ENCODE measurements at regions not wholly inside any gene's neighbourhood (a gene's known extent, or its start where the extent isn't known, plus 50 kb on each side); places are given as distances from the start of the nearest gene placed in this dataset.

- Histone ChIP-seq H3K4me1 (ENCODE audit: control insufficient read depth in 2 of 2, insufficient read depth in 2 of 2, low read length in 2 of 2) (no peaks in the 10 kb centered on the region), H3K4me3 (ENCODE audit: control extremely low read depth in 1 of 5, extremely low read depth in 1 of 5, insufficient read depth in 1 of 5, low read depth in 2 of 5, low read length in 4 of 5) (no peak overlapping the region), H3K79me2 (ENCODE audit: control insufficient read depth, insufficient read depth, low read length) (no peaks in the 10 kb centered on the region), H2AFZ (ENCODE audit: insufficient read depth, low read depth, low read length, poor library complexity, severe bottlenecking) (no peak overlapping the region), H3K9ac (ENCODE audit: low read length) (no peak overlapping the region), H3K4me2 (replicated peaks; ENCODE audit: low read depth, low read length, poor library complexity, severe bottlenecking) (no peak overlapping the region), H3K9me3 (ENCODE audit: control extremely low read depth in 1 of 3, control insufficient read depth in 2 of 3, insufficient read depth in 1 of 3, low read length in 2 of 3) (peaks cover 0 to 2% (median 0%) of the 10 kb centered on the region in 3 donors), H4K20me1 (ENCODE audit: control insufficient read depth, insufficient read depth, low read length, poor library complexity, severe bottlenecking) (no peaks in the 10 kb centered on the region), H3K27me3 (replicated peaks in 1 of 4; ENCODE audit: control extremely low read depth in 1 of 4, control insufficient read depth in 3 of 4, insufficient read depth in 4 of 4, low read length in 3 of 4) (peaks cover 0 to 12% (median 0%) of the 10 kb centered on the region in 4 experiments), H3K27ac (ENCODE audit: low read length in 2 of 2) (no peak overlapping the region), H3K36me3 (replicated peaks in 1 of 2; ENCODE audit: control extremely low read depth in 1 of 2, control insufficient read depth in 1 of 2, extremely low read depth in 1 of 2, insufficient read depth in 2 of 2, low read length in 1 of 2) (no peaks in the 10 kb centered on the region)
- POLR2A ChIA-PET, result no interaction called here
- Mint-ChIP-seq H3K9me3 (ENCODE audit: insufficient read depth) (no peaks in the 10 kb centered on the region), H3K4me1 (no peaks in the 10 kb centered on the region), H3K27me3 (peaks cover 31% of the 10 kb centered on the region), H3K27ac (no peak overlapping the region), H3K4me3 (no peak overlapping the region)
- intact Hi-C loops (cut with micrococcal nuclease), result no loop called here
- CTCF ChIA-PET, result no interaction called here
- DNase-seq, result no peak
- 100% methylated on average over 1 of the region's 1 CpG for WGBS (ENCODE audit: insufficient coverage)
- TF ChIP-seq CTCF (IDR thresholded peaks at IDR 0.05), result no peak
- TF ChIP-seq EZH2 (IDR thresholded peaks at IDR 0.05; ENCODE audit: borderline replicate concordance, insufficient read depth, low read depth, low read length, poor library complexity, severe bottlenecking), result no peak
- no peak for ATAC-seq (ENCODE audit: low read depth)
These were observed 144.2 kb upstream of the FAM241A start for GRCh38 chr4:112001041-112001440.

GRCh38 chr4:112002248-112002661 is 143.0 kb upstream of the FAM241A start:
- Histone ChIP-seq H3K27ac (ENCODE audit: low read length in 2 of 2) (no peak overlapping the region), H3K79me2 (ENCODE audit: control insufficient read depth, insufficient read depth, low read length) (no peaks in the 10 kb centered on the region), H3K27me3 (replicated peaks in 1 of 4; ENCODE audit: control extremely low read depth in 1 of 4, control insufficient read depth in 3 of 4, insufficient read depth in 4 of 4, low read length in 3 of 4) (peaks cover 0 to 3% (median 0%) of the 10 kb centered on the region in 4 experiments), H3K9ac (ENCODE audit: low read length) (no peak overlapping the region), H2AFZ (ENCODE audit: insufficient read depth, low read depth, low read length, poor library complexity, severe bottlenecking) (no peak overlapping the region), H4K20me1 (ENCODE audit: control insufficient read depth, insufficient read depth, low read length, poor library complexity, severe bottlenecking) (no peaks in the 10 kb centered on the region), H3K4me3 (ENCODE audit: control extremely low read depth in 1 of 5, extremely low read depth in 1 of 5, insufficient read depth in 1 of 5, low read depth in 2 of 5, low read length in 4 of 5) (no peak overlapping the region), H3K4me1 (ENCODE audit: control insufficient read depth in 2 of 2, insufficient read depth in 2 of 2, low read length in 2 of 2) (no peaks in the 10 kb centered on the region), H3K9me3 (ENCODE audit: control extremely low read depth in 1 of 3, control insufficient read depth in 2 of 3, insufficient read depth in 1 of 3, low read length in 2 of 3) (peaks cover 0 to 2% (median 0%) of the 10 kb centered on the region in 3 donors), H3K36me3 (replicated peaks in 1 of 2; ENCODE audit: control extremely low read depth in 1 of 2, control insufficient read depth in 1 of 2, extremely low read depth in 1 of 2, insufficient read depth in 2 of 2, low read length in 1 of 2) (no peaks in the 10 kb centered on the region), H3K4me2 (replicated peaks; ENCODE audit: low read depth, low read length, poor library complexity, severe bottlenecking) (no peak overlapping the region)
- Mint-ChIP-seq H3K27ac (no peak overlapping the region), H3K9me3 (ENCODE audit: insufficient read depth) (no peaks in the 10 kb centered on the region), H3K4me1 (no peaks in the 10 kb centered on the region), H3K4me3 (no peak overlapping the region), H3K27me3 (peaks cover 29% of the 10 kb centered on the region)
- 100% methylated on average over 2 of the region's 2 CpGs for WGBS (ENCODE audit: insufficient coverage)
- CTCF ChIA-PET, result no interaction called here
- DNase-seq (no peak), ATAC-seq (ENCODE audit: low read depth) (no peak)
- POLR2A ChIA-PET, result no interaction called here
- TF ChIP-seq CTCF (IDR thresholded peaks at IDR 0.05), result no peak
- no peak for TF ChIP-seq EZH2 (IDR thresholded peaks at IDR 0.05; ENCODE audit: borderline replicate concordance, insufficient read depth, low read depth, low read length, poor library complexity, severe bottlenecking)
- intact Hi-C loops (cut with micrococcal nuclease), result no loop called here

Data from B cell (primary cell).